ENCODE measurements at regions not wholly inside any gene's neighbourhood (a gene's known extent, or its start where the extent isn't known, plus 50 kb on each side); places are given as distances from the start of the nearest gene placed in this dataset.

GRCh38 chr7:41633690-41634089 is 69.2 kb downstream of the INHBA start:
- no peak for DNase-seq

GRCh38 chr7:41630741-41631140 is 72.1 kb downstream of the INHBA start:
- DNase-seq: no peak

GRCh38 chr7:41629711-41630111 is 73.2 kb downstream of the INHBA start:
- DNase-seq: no peak

GRCh38 chr7:41628901-41629300 is 74.0 kb downstream of the INHBA start:
- no peak for DNase-seq

- no peak for DNase-seq
Observed at GRCh38 chr7:41627645-41628298, 75.1 kb downstream of the INHBA start.

GRCh38 chr7:41624818-41625217 is 78.1 kb downstream of the INHBA start:
- no peak for DNase-seq

GRCh38 chr7:41621953-41622831 is 80.7 kb downstream of the INHBA start:
- no peak for DNase-seq

- DNase-seq: no peak
Observed at GRCh38 chr7:41617987-41618386, 84.9 kb downstream of the INHBA start.

GRCh38 chr7:41612798-41613197 is 90.1 kb downstream of the INHBA start:
- no peak for DNase-seq

- DNase-seq: no peak
Observed at GRCh38 chr7:41612386-41612785, 90.5 kb downstream of the INHBA start.

- no peak for DNase-seq
Observed at GRCh38 chr7:41608447-41608846, 94.4 kb downstream of the INHBA start.

GRCh38 chr7:41603985-41604384 is 98.9 kb downstream of the INHBA start:
- DNase-seq: no peak

- DNase-seq: no peak
Observed at GRCh38 chr7:41599760-41600159, 103.1 kb downstream of the INHBA start.

- no peak for DNase-seq
Observed at GRCh38 chr7:41592794-41593193, 110.1 kb downstream of the INHBA start.

GRCh38 chr7:41592236-41592635 is 110.7 kb downstream of the INHBA start:
- peak; percentile 38 for DNase-seq

- no peak for DNase-seq
Observed at GRCh38 chr7:41590986-41591385, 111.9 kb downstream of the INHBA start.

GRCh38 chr7:41588341-41588740 is 114.5 kb downstream of the INHBA start:
- DNase-seq: peak; percentile 7

GRCh38 chr7:41586931-41587640 is 115.8 kb downstream of the INHBA start:
- DNase-seq: no peak

- peak; percentile 45 for DNase-seq
Observed at GRCh38 chr7:41584746-41585145, 118.1 kb downstream of the INHBA start.

- no peak for DNase-seq
Observed at GRCh38 chr7:41582116-41582515, 120.8 kb downstream of the INHBA start.

GRCh38 chr7:41581041-41581440 is 121.8 kb downstream of the INHBA start:
- no peak for DNase-seq

GRCh38 chr7:41579961-41580935 is 122.6 kb downstream of the INHBA start:
- peak; percentile 23 for DNase-seq
